ENCODE measurements at regions not wholly inside any gene's neighbourhood (a gene's known extent, or its start where the extent isn't known, plus 50 kb on each side); places are given as distances from the start of the nearest gene placed in this dataset.
"Not testable (repeated sequence)": the region's sequence is repeated elsewhere in the genome, so short reads cannot be mapped to it uniquely, and the experiment has no call there.

GRCh38 chr12:126271159-126271558 lies 1205.9 kb downstream of the AACS start:
- TF ChIP-seq CTCF (IDR thresholded peaks at IDR 0.05): no peak
- TF ChIP-seq ZFX (IDR thresholded peaks at IDR 0.05; ENCODE audit: borderline replicate concordance): no peak

GRCh38 chr12:126282691-126283090 lies 1217.5 kb downstream of the AACS start:
- no peak overlapping the region for H3K27ac ChIP-seq
- TF ChIP-seq CTCF (IDR thresholded peaks at IDR 0.05): no peak
- TF ChIP-seq ZFX (IDR thresholded peaks at IDR 0.05; ENCODE audit: borderline replicate concordance): no peak

More at GRCh38 chr12:126271159-126271558, 1205.9 kb downstream of the AACS start:
- H3K27ac ChIP-seq: no peak overlapping the region

GRCh38 chr12:126286203-126286602 lies 1221.0 kb downstream of the AACS start:
- no peak overlapping the region for H3K27ac ChIP-seq
- TF ChIP-seq CTCF (IDR thresholded peaks at IDR 0.05): no peak
- TF ChIP-seq ZFX (IDR thresholded peaks at IDR 0.05; ENCODE audit: borderline replicate concordance): no peak

GRCh38 chr12:126290456-126290855 lies 1225.2 kb downstream of the AACS start:
- TF ChIP-seq CTCF (IDR thresholded peaks at IDR 0.05) (no peak), ZFX (IDR thresholded peaks at IDR 0.05; ENCODE audit: borderline replicate concordance) (no peak)
- no peak overlapping the region for H3K27ac ChIP-seq

GRCh38 chr12:126291987-126292386 lies 1226.8 kb downstream of the AACS start:
- H3K27ac ChIP-seq: not testable (repeated sequence)

GRCh38 chr12:126295652-126296051 lies 1230.4 kb downstream of the AACS start:
- H3K27ac ChIP-seq: no peak overlapping the region
- TF ChIP-seq CTCF (IDR thresholded peaks at IDR 0.05): no peak
- TF ChIP-seq ZFX (IDR thresholded peaks at IDR 0.05; ENCODE audit: borderline replicate concordance): no peak

GRCh38 chr12:126309278-126309677 lies 1244.0 kb downstream of the AACS start:
- no peak overlapping the region for H3K27ac ChIP-seq
- no peak for TF ChIP-seq CTCF (IDR thresholded peaks at IDR 0.05)
- no peak for TF ChIP-seq ZFX (IDR thresholded peaks at IDR 0.05; ENCODE audit: borderline replicate concordance)

- no peak overlapping the region for H3K27ac ChIP-seq
- TF ChIP-seq ZFX (IDR thresholded peaks at IDR 0.05; ENCODE audit: borderline replicate concordance) (no peak), CTCF (IDR thresholded peaks at IDR 0.05) (no peak)
Observed at GRCh38 chr12:126312457-126312856, 1247.2 kb downstream of the AACS start.
